GM19467 (cell line): ENCODE measurements at regions not wholly inside any gene's neighbourhood (a gene's known extent, or its start where the extent isn't known, plus 50 kb on each side); places are given as distances from the start of the nearest gene placed in this dataset.

ENCODE experiments used
- ATAC-seq: cut with Tn5 transposase; IDR thresholded peaks from one replicate; pipeline ENCODE4 v1.9.1; 2021; ENCODE audit warnings: mild to moderate bottlenecking, moderate library complexity; ENCODE audit not compliant: unreplicated experiment

GRCh38 chr4:175125410-175126068 lies 207.4 kb downstream of the ADAM29 start:
- no peak for ATAC-seq

- ATAC-seq, result no peak
These were observed 209.2 kb downstream of the ADAM29 start for GRCh38 chr4:175127314-175127713.

GRCh38 chr4:175129797-175130196 lies 211.6 kb downstream of the ADAM29 start:
- ATAC-seq, result no peak

GRCh38 chr4:175139205-175139604 lies 221.0 kb downstream of the ADAM29 start:
- no peak for ATAC-seq

GRCh38 chr4:175143116-175143515 lies 225.0 kb downstream of the ADAM29 start:
- no peak for ATAC-seq

GRCh38 chr4:175146799-175147198 lies 228.6 kb downstream of the ADAM29 start:
- ATAC-seq, result no peak

- no peak for ATAC-seq
These were observed 229.1 kb downstream of the ADAM29 start for GRCh38 chr4:175147233-175147632.

- ATAC-seq, result no peak
These were observed 247.9 kb downstream of the ADAM29 start for GRCh38 chr4:175166020-175166419.

- ATAC-seq, result no peak
These were observed 258.6 kb downstream of the ADAM29 start for GRCh38 chr4:175176710-175177109.

- ATAC-seq, result no peak
These were observed 272.5 kb downstream of the ADAM29 start for GRCh38 chr4:175190654-175191053.

GRCh38 chr4:175198056-175198455 lies 279.9 kb downstream of the ADAM29 start:
- ATAC-seq, result no peak

GRCh38 chr4:175215208-175215607 lies 297.1 kb downstream of the ADAM29 start:
- ATAC-seq, result no peak

GRCh38 chr4:175215657-175216056 lies 297.5 kb downstream of the ADAM29 start:
- ATAC-seq, result no peak

- ATAC-seq, result no peak
These were observed 311.0 kb downstream of the ADAM29 start for GRCh38 chr4:175229154-175229553.

GRCh38 chr4:175234162-175234561 lies 316.0 kb downstream of the ADAM29 start:
- no peak for ATAC-seq

- no peak for ATAC-seq
These were observed 320.8 kb downstream of the ADAM29 start for GRCh38 chr4:175238827-175239517.

GRCh38 chr4:175246941-175247340 lies 328.8 kb downstream of the ADAM29 start:
- no peak for ATAC-seq

GRCh38 chr4:175252642-175253041 lies 334.5 kb downstream of the ADAM29 start:
- no peak for ATAC-seq

GRCh38 chr4:175253184-175253902 lies 335.2 kb downstream of the ADAM29 start:
- ATAC-seq, result no peak

- ATAC-seq, result no peak
These were observed 345.4 kb downstream of the ADAM29 start for GRCh38 chr4:175263537-175263936.

- peak; percentile 79 for ATAC-seq
These were observed 353.0 kb downstream of the ADAM29 start for GRCh38 chr4:175271010-175271630.
